Dermis microvascular lymphatic vessel endothelial cell (primary cell): ENCODE measurements at regions not wholly inside any gene's neighbourhood (a gene's known extent, or its start where the extent isn't known, plus 50 kb on each side); places are given as distances from the start of the nearest gene placed in this dataset.
"Not testable (repeated sequence)": the region's sequence is repeated elsewhere in the genome, so short reads cannot be mapped to it uniquely, and the experiment has no call there.

Source experiments
- DNase-seq, 2 donors: peaks; one replicate each; pipeline versions ENCODE4 v3.0.0 to v3.0.0-alpha.2; 2010; ENCODE audit warnings: low read depth in 2 of 2

- DNase-seq = no peak
Observed at GRCh38 chr15:36449084-36449661, 130.3 kb upstream of the CDIN1 start.

- DNase-seq = no peak
Observed at GRCh38 chr15:36449662-36450145, 129.7 kb upstream of the CDIN1 start.

GRCh38 chr15:36454244-36454643 is 125.2 kb upstream of the CDIN1 start:
- DNase-seq = not testable (repeated sequence)

GRCh38 chr15:36458411-36458810 is 121.0 kb upstream of the CDIN1 start:
- no peak for DNase-seq

GRCh38 chr15:36465304-36465703 is 114.1 kb upstream of the CDIN1 start:
- DNase-seq = no peak

- no peak for DNase-seq
Observed at GRCh38 chr15:36468746-36469145, 110.7 kb upstream of the CDIN1 start.

- DNase-seq = no peak
Observed at GRCh38 chr15:36469311-36469966, 110.0 kb upstream of the CDIN1 start.

GRCh38 chr15:36472672-36473071 is 106.8 kb upstream of the CDIN1 start:
- no peak for DNase-seq

GRCh38 chr15:36478561-36478960 is 100.9 kb upstream of the CDIN1 start:
- no peak for DNase-seq

- DNase-seq = no peak
Observed at GRCh38 chr15:36479200-36479896, 100.1 kb upstream of the CDIN1 start.

- DNase-seq = no peak
Observed at GRCh38 chr15:36481156-36481555, 98.3 kb upstream of the CDIN1 start.

GRCh38 chr15:36483409-36483808 is 96.0 kb upstream of the CDIN1 start:
- DNase-seq = no peak

GRCh38 chr15:36484038-36484778 is 95.2 kb upstream of the CDIN1 start:
- no peak for DNase-seq

GRCh38 chr15:36491912-36492311 is 87.5 kb upstream of the CDIN1 start:
- no peak for DNase-seq

- no peak for DNase-seq
Observed at GRCh38 chr15:36495456-36495991, 83.9 kb upstream of the CDIN1 start.

GRCh38 chr15:36497901-36498300 is 81.5 kb upstream of the CDIN1 start:
- no peak for DNase-seq

- DNase-seq = no peak
Observed at GRCh38 chr15:36498401-36498800, 81.0 kb upstream of the CDIN1 start.

GRCh38 chr15:36498916-36499315 is 80.5 kb upstream of the CDIN1 start:
- DNase-seq = no peak

GRCh38 chr15:36499412-36500389 is 79.7 kb upstream of the CDIN1 start:
- DNase-seq = no peak

GRCh38 chr15:36501063-36501678 is 78.3 kb upstream of the CDIN1 start:
- peak; percentile 48 to 71 for DNase-seq
